Fibroblast of pulmonary artery (primary cell): ENCODE measurements at regions not wholly inside any gene's neighbourhood (a gene's known extent, or its start where the extent isn't known, plus 50 kb on each side); places are given as distances from the start of the nearest gene placed in this dataset.

Source experiments
- DNase-seq: peaks from one replicate; pipeline ENCODE4 v3.0.0-alpha.2; 2010; ENCODE audit warnings: low read depth
- H3K4me3 ChIP-seq: replicated peaks from 2 replicates; pipeline ENCODE4 v1.5.1; 2011; ENCODE audit warnings: low read depth, mild to moderate bottlenecking, control low read depth, low read length, moderate library complexity
- CTCF ChIP-seq: IDR thresholded peaks from 2 replicates; pipeline ENCODE4 v1.5.1; 2011; ENCODE audit warnings: mild to moderate bottlenecking, control low read depth, low read length, inconsistent platforms; ENCODE audit errors: missing control alignments

DNA sequence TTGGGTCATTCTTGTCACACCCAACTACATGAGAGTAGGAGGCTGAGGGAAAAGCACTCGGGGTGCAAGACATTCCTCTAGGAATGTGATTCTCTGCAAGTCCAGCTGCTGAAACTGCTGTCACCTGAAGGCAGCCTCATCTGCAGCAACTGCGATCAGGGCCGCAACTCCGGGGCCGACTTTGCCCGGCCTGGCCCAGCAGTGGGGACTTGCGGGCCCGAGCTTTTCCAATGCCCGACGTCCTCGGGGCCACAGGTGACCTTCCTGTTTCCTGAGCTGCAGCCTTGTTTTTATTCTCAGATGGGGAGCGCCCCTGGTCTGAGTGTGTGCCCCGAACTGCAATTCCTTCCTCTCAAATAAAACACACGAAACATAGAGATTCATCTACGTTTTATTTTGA is 104.7 kb upstream of the NKX1-1 start:
- no peak overlapping the region for H3K4me3 ChIP-seq
- DNase-seq: no peak
- TF ChIP-seq CTCF: no peak

- DNase-seq: no peak
- no peak for TF ChIP-seq CTCF
- no peak overlapping the region for H3K4me3 ChIP-seq
Measured at GRCh38 chr4:1509366-1509765, 103.1 kb upstream of the NKX1-1 start.

DNA sequence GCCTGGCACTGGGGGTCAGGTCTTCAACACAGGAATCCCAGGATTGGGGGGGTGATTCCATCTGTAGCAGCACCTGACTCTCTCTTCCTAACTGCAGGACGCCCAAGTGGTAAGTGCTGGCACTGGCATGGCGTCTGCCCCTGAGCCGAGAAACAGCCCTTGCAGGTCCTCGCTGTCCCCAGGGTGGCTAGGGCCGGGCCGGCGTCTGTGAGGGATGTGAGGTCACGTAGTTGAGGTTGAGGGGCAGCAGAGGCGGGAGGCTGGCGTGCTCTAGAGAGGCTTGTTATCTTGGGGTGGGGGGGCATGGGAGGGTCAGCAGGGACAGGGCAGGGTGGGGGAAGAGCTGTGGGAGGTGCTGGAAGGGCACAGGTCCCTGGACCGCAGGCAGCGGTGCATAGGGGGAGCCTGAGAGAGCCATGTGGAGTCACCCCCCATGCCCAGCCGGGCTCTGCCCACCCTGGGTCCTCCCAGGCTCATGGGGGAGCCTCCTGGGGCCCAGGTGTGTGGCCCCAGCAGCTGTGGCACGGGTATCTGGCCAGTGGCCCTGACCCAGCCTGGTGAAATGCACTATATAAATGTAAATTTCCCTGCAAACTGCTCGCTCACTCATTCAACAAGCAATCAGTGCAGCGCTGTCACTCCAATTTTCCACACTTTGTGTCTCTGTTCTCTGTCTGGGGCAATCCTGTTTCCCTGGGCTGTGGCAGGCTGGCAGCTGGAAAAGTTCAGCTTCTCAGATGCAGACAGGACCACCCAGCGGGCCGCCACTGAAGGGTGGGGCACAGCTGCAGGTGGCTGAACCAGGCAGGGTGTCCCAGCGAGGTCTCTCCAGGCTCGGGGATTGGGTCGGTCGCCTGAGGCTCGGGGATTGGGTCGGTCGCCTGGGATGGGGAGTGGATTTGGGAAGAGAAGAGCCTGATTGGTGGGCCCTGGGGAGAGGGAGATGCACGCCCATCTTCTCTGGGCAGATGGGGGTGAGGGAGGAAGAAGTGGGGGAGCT is 102.2 kb upstream of the NKX1-1 start:
- DNase-seq: no peak
- no peak for TF ChIP-seq CTCF
- no peak overlapping the region for H3K4me3 ChIP-seq

GRCh38 chr4:1506956-1507721 is 100.9 kb upstream of the NKX1-1 start:
- TF ChIP-seq CTCF: no peak
- no peak overlapping the region for H3K4me3 ChIP-seq
- no peak for DNase-seq

DNA sequence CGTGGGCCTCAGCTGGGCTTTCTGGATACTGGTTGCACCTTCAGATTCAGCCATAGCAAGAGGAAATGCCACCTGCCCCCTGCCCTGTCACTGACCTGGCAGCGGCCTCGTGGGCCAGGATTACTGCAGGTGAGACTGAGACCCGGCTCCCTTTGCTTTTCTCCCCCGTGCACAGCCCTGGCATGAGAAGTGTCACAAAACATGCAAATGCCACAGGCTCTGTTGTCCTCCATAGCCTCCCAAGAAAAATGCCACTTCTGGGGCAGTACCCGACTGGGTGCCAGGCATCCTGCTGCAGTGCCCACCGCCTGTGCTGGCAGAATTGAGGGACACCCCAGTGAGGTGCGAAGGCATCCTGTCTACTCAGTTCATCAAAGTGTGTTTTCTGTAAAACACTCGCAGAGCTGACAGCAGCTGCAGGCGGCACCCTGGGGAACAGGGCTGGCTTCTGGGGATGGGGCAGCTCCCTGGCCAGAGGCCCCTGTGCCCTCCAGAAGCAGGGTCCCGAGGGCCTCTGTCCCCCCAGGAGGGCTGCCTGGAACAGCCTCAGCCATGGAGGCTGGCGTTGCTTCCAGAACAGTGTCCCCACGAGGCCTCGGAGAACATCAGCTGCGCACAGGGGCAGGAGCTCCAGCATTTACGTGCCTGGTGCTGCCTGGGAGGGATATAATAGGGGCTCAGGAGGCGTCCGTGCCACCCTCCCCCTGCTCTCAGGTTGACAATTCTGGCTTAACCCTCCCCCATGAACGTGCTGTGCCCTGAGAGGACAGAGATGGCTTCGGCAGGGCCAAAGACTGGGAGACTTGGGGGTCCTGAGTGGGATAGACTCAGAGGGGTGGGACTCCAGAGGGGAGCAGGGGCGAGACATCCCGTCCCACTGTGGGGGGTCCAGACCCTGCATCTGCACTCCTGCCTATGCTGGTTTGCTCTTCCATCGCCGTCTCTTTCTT is 99.5 kb upstream of the NKX1-1 start:
- H3K4me3 ChIP-seq: no peak overlapping the region
- no peak for DNase-seq
- no peak for TF ChIP-seq CTCF
